Activated CD4-positive, alpha-beta T cell treated with anti-CD3 and anti-CD28 coated beads, Interleukin-2, Interleukin-6, amounts not matched to agents 100 ng/mL and 50 ng/mL, durations not matched to agents 16 hours and 8 hours (primary cell): ENCODE measurements at regions not wholly inside any gene's neighbourhood (a gene's known extent, or its start where the extent isn't known, plus 50 kb on each side); places are given as distances from the start of the nearest gene placed in this dataset.

ENCODE experiments used
- DNase-seq: peaks from one replicate; pipeline ENCODE4 v3.0.0-alpha.2; 2020

DNA sequence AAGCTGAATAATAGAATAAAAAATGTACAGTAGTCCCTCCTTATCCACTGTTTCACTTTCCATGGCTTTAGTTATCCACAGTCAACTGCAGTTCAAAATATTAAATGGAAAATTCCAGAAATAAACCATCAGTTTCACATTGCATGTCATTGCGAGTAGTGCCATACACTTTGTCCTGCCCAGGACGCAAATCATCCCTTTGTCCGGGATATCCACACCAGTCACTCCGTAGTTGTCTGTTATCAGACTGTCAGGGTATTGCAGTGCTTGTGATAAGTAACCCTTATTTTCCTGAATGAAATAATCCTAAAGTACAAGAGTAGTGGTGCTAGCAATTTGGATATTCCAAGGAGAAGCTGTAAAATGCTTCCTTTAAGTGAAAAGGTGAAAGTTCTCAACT lies 271.3 kb downstream of the DKK2 start:
- no peak for DNase-seq

DNA sequence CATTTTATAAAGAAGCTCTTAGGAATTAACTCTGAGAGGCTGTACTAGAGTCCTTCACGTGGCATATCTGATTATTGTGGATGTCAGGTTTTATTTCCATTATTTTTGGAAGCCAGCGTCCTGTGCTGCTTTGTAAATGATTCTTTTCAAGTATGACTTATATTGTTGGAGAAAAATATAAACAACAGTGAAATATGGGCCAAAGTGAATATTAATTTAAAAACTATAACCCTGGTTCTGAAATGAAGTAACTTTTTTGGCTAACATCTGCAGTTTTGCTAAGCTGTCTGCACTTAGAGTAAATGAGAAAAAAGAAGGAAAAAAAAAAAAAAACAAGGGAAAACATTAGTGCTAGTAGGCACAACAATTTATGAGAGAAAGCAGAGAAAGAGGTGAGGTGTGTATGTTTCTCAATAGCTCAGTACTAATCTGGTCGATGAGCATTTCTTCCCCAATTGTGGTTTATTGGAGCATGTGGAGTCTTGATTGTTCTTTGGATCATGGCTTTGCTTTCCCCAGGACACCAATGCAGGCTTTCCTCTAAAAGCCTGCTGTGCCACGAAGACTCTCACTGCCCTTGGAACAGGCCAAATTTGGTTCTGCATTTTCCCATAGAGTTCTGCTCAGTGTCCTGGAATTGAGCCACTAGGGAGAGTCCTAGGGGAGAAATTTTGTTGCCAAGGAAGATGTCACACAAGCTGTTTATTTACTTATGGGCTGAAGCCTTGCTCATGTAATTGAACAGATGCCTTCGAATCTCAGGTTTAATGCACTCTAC lies 273.3 kb downstream of the DKK2 start:
- no peak for DNase-seq

DNA sequence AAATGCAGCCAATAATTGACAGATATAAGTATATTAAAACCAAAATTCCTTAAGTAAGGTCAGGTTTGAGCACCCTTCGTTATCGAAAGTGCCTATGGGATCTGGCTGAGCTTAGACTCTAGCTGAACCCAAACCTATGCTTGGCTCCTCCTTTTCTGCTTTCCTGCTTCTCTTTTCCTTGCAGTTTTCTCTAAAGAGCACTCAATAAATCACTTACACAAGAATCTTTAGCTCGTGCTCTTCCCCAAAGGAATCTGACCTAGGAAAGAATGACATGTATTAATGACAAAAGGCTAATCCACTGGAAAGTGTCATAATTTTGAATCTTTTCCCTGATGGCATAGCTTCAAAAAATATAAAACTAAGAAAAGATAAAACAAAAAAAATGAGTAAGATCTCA lies 282.7 kb downstream of the DKK2 start:
- DNase-seq = no peak

DNA sequence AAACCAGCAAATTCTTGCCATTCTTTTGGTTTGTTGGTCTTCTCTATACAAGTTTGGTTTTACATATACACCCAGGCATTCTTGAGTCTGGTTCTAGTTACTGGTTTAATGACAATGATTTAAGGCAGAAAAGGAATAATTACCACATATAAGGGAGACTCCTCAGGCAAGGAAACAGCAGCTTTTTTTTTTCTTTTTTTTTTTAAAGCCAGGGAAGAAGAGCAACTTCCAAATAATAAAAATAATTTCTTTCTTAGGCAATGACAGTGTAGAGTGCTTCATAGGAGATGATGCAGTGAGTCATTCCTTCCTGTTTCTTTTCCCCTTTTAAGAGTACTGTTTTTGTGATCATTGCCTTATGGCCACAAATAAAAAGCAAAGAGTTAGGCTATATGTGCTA lies 289.7 kb downstream of the DKK2 start:
- no peak for DNase-seq

DNA sequence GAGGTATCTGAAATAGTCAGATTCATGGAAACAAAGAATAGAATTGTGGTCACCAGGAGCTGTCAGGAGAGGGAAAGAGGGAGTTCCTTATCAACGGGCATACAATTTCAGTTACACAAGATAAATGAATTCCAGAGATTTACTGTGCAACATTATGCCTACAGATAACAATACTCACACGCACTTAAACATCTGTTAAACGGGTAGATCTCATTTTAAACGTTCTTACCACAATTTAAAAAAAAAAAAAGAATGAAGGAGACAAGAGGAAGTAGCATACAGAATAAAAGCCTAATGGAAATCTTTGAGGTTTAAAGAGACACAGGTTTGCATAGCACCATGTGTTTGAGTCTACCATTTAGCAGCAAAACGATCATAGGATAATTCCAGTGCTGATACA lies 298.0 kb downstream of the DKK2 start:
- no peak for DNase-seq

DNA sequence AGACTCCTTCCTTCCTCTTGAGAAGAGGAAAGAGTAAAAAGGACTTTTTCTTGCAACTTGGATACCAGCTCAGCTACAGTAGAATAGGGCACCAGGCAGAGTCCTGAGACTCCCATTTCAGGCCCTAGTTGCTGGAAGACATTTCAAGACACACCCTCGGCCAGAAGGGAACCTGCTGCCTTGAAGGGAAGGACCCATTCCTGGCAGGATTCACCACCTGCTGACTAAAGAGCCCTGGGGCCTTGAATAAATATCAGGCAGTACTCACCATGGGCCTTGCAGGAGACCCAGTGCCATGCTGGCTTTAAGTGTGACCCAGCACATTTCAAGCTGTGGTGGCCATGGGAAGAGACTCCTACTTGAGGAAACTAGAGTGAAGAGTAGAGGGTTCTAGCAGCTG lies 317.6 kb downstream of the DKK2 start:
- DNase-seq = no peak

DNA sequence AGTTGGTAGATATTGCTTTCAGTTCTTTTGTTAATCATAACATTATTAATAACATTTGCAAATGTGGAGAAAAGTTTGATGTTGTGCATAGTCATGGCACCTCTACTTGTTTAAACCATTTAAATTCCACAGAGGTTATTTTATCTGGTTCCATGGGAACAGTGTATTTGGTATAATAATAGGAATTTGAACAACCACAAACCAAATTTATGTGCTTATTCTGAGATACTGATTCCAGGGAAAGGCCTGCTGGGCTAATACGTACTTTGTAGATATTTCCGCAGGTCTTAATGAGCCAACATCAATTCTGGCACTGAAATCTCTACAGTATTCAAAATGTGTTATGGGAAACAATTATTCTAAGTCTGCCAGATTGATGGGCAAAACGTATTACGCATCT lies 319.0 kb downstream of the DKK2 start:
- no peak for DNase-seq

DNA sequence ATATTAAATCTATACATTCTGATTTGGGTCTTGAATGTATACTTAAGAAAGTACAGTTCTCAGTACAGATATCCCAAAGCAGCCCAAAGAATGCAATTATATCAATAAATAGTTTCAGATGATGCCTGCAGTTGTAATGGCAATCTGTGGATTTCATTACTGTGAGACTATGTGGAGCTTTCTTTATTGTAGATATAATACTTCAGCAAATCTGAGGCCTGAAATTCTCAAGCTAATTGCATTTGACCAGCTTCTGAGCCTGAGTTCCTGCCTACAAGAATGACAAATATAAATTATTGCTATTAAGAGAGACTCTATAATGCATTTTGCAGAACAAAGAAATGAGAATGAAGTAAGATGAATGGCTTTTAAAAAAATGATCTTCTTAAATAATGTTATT lies 320.3 kb downstream of the DKK2 start:
- DNase-seq = no peak

DNA sequence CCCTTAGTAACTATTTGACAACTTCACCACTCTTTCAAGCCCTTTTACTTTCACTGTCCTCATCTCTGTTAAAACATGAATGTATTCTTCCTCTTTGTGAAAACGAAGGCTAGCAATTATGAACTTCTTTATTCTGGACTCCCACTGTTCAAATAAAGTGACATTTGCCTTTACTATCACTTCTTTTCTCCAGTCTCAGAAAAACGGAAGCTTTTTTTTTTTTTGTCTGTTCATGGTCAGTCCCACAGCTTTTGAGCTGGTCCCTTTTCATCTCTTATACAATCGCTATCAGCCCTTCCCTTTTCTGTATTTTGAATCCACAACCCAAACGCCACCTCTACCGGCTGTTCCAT lies 327.7 kb downstream of the DKK2 start:
- DNase-seq = no peak

DNA sequence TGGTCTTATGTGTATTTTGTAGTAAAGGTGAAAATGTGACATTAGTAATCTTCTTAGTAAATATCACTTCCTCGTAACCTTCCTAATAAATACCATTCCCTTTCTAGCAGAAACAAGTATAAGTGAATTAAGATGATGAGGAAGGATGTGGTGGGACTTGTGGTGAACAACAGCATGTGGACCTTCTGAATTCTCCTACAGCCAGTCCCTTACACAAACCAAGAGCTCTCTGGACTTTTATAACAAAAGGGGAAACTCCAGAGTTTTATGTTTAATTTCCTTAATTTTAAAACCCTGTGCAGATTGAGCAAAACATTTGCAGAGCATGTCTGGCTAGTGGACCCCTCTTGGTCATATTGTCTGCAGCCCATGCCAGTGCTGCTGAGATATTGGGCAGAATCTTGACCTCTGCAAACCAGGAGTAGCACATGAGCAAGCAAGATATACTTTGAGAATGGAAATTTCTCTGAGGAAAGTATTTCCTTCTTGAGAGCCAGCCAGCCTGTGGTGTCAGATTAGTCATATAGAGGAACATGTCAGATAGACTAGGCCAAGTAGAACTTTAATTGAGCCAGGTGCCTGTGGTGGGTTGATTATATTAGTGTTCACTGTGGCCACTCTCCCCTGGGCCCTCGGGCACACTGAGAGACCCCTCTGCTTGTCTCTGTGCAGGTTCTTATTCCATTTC lies 328.2 kb downstream of the DKK2 start:
- DNase-seq = no peak

DNA sequence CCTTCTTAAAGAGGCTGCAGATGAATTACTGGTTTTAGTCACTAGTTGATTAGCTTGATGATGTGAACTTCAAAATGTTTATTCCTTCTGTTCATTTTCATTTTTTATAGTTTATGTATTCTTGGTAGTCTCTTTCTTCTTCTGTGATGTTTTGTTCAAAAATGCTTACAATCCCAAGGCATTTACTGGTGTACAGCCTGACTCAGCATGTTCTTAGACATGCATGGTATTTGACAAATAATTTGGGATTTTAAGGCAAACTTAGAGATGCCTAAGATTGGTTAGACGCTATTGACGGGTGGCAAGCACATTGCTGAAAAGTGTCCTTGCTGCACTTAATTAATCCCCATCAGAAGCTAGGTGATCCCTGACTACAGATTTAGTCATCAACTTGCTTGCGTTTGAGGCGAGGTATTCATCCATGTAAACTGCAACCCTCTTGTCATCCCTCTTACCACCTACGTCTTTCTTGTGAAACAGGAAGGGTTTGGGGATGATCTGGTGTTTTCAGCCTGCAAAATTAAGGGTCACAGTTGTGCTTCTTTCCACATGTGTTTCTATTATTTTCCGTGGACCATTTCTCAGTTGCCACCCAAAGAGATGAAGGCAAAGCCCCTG lies 331.8 kb downstream of the DKK2 start:
- DNase-seq = no peak

DNA sequence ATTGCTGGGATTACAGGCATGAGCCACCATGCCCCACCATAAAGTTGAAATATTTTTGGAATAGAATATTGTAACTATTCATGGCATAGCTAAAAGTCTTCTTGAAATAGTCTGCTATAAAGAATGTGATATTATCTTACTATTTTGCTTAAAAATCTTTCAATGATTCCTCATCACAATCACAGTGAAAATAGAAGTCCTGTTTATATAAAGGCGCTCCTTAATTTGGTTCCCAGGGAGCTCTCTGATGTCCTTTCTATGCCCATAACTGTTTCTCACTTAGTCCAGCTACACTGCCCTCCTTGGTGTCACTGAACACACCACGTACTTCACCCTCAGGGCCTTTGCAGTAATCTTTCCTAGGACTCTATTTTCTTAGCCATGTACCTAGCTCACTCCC lies 331.7 kb upstream of the GIMD1 start:
- no peak for DNase-seq

DNA sequence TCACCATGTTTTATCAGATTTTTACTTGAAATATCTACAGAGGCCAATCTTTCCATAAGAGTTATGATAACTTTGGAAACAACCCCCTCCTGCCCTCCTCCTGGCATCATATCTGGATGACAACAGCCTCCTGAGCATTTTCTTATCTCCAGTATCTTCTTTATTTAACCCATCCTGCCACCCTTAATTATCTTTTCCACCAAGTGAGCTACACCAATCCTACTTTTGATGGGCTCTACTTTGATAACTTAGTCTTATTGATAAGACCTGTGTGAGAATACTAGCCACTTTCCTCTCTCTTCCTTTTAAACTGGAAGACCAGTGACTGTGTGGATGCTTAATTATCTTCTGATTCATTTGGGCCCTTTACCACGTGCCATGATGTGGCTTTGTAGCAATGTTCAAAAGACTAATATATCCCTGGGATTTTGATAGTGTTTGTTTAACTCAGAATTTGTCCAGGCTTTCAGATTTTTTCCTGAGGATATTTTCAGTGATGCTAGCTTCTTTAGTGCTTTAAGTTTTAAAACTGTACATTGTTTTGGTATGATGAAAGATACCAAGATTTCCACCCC lies 330.1 kb upstream of the GIMD1 start:
- no peak for DNase-seq

DNA sequence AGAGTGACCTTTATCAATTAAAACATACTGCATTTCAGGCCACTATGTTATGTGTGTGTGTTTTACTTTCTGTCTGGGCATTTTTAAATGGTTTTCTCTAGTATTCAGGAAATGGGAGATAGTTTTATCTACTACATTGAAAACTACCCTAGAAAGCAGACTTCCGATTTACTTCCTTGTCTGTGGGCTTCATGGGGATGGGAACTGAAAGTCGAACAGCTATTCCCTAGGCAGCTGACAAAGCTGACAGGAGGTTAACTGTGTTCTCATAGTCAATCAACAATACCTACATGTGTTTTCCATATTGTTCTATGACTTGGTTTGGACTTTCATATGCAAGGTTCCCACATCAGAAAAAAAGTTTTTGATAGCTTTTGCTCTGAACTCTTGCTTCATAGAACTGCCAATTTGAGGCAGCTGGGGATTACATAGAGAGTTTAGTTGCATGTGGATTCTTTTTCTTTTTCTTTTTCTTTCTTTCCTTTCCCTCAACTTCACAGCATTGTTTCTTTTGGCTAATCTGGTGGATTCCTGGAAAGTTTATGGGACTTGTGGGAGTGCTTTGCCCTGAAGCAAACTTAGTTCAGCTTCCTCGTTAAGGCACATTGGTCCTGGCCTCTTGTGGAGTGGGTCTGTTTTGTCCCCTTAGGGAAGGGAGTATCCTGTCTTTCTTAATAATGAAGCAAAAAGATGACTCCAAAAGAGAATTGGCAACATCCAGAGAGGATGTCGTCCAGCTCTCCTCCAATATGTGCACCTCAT lies 327.1 kb upstream of the GIMD1 start:
- no peak for DNase-seq

DNA sequence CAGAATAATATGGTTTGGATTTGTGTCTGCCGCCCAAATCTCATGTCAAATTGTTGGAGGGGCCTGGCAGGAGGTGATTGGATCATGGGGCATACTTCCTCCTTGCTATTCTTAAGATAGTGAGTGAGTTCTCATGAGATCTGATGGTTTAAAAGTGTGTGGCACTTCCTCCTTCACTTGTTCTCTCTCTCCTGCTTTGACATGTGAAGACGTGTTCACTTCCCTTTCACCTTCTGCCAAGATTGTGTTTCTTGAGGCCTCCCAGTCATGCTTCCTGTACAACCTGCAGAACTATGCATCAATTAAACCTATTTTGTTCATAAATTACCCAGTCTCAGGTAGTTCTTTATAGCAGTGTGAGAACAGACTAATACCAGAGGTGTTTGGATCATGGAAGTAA lies 325.7 kb upstream of the GIMD1 start:
- DNase-seq = no peak

DNA sequence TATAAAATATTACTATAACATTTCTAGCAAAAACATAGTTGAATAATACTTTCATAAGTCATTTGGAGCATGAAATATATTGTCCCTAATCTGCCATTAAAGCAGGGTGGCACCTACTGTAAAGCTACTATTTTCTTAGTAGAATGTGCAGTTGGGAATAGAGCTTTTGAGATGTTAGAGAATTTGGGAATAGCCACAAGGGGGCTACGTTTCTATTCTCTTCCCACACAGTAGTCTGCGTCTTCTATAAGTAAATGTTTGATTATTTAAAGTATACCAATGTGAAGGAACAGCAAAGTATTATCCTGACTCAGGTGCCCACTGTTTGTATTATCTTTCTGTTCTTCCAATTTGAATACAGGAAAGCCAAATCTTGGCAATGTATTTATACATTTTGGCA lies 323.2 kb upstream of the GIMD1 start:
- DNase-seq = no peak

DNA sequence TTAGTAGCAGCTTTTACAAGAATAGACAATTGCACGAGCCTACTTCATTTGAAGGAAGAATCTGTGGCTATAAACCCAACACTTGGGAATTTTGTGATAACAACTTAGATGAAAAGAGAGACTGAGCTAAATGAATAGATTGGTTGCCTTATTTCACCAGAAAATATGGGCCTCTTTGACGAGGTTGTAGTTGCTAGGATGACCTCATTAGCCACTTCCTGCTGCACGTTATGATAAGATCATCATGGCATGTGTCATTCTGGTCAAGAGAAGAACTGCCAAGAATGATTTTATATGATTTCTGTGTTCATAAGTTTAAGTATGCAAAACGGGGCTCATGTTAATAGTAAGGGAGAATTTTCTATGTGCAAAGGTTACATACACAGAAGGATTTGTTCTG lies 321.9 kb upstream of the GIMD1 start:
- peak; percentile 22 for DNase-seq

DNA sequence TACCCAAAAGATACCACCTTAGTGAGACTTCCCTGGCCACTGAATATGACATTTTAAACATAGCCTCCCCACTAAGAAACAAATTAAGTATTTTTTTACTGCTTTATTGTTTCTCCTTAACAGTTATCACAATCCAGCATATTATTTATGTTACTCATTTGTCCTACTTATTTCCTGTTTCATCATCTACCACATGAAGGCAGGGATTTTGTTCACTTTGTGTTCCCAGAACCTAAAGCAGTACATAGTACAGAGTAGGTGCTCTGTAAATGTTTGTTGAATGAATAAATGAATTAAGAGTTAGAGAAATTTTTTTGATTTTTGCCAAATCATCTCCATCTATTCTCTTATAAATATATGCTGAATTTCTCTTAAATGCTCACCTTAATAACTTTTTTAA lies 318.4 kb upstream of the GIMD1 start:
- no peak for DNase-seq

DNA sequence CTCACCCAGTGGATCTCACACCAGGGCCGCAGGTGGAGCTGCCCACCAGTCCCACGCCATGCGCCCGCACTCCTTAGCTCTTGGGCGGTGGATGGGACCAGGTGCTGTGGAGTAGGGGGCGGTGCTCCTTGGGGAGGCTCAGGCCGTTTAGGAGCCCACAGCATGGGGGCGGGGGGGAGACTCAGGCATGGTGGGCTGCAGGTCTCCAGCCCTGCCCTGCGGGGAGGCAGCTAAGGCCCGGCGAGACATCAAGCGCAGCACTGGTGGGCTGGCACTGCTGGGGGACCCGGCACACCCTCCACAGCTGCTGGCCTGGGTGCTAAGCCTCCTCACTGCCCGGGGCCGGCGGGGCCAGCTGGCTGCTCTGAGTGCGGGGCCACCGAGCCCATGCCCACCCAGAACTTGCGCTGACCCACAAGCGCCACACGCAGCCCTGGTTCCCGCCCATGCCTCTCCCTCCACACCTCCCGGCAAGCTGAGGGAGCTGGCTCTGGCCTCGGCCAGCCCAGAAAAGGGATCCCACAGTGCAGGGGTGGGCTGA lies 312.9 kb upstream of the GIMD1 start:
- no peak for DNase-seq

DNA sequence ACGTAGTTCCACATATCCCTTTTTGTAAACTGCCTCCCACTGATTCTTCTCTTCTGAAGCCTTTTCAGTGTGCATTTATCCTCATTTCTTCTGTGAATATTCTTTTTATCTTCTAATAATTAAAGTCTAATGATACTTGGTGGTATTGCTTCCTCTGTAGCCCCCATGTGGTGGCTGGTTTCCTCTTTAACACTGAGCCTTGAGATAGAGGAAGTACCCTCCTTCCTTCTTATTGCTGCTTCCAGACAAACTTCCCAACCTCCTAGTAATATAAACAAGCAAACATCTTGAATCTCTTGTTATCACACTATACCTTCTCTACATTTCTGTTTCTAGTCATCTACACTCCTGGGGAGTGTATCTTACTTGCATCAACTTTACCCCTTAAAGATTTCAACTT lies 310.5 kb upstream of the GIMD1 start:
- DNase-seq = no peak

DNA sequence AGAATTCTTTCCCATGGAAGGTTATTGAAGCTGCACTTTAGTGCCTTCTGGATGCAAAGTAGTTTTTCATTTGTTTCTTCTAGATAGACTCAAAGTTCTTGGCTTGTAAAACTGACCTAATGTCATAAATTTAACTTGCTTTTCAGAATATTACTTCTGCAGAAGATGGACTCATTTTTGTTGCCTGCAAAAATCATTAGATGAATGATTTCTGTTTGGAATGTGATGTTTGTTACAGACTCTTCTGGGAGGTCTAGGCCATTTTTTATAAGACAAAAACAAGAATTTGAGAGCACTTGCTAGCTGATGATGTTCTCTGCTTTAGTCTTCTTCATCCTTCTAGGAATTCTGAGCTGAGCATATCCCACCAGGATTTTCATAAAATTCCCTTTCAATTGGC lies 308.6 kb upstream of the GIMD1 start:
- no peak for DNase-seq

DNA sequence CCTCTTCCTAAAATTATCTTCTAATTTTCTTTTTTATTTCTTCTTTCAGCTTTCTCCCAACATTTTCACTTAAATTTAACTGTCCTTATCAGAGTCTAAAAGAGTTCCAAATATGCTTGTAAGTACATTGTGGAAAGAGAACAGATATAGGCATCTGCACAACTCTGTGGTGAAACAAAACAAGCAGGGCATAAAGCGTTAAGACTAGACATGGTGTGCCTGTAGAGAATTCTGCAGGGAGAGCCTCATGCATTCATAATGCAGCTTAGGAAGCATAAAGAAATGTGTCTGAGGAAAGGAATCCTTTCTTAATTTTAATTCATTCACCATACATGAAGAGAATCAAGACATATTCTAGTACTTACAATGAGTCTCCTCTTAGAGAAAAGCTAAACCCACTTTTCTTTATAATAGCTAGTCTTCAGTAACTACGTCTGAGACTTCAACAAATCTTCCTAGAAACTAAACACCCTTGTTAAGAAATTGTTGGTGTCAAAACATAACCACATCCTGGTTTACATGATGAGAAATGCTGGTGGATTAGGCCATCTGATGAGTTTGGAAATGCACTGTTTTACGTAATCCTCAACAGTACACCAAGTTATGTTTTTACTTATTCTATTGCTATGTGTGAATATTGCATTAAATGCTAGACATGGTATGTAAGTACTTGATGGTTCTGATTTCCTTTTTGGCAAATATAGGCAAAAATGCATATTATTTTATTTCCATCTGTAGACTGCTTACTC lies 307.8 kb upstream of the GIMD1 start:
- DNase-seq = peak; percentile 18
